Glomerular visceral epithelial cell (primary cell): ENCODE measurements at regions not wholly inside any gene's neighbourhood (a gene's known extent, or its start where the extent isn't known, plus 50 kb on each side); places are given as distances from the start of the nearest gene placed in this dataset.

Experiments used
- DNase-seq: peaks from one replicate; pipeline ENCODE4 v3.0.0-alpha.2; 2016; ENCODE audit errors: extremely low spot score

GRCh38 chr7:110131344-110131743 lies 959.6 kb upstream of the LRRN3 start:
- DNase-seq: no peak

GRCh38 chr7:110139056-110139455 lies 951.9 kb upstream of the LRRN3 start:
- DNase-seq: no peak

- no peak for DNase-seq
These were observed 947.9 kb upstream of the LRRN3 start for GRCh38 chr7:110142939-110143526.

GRCh38 chr7:110144599-110144998 lies 946.3 kb upstream of the LRRN3 start:
- no peak for DNase-seq

GRCh38 chr7:110148054-110148453 lies 942.9 kb upstream of the LRRN3 start:
- no peak for DNase-seq

GRCh38 chr7:110153222-110153621 lies 937.7 kb upstream of the LRRN3 start:
- no peak for DNase-seq

- no peak for DNase-seq
These were observed 934.4 kb upstream of the LRRN3 start for GRCh38 chr7:110156511-110156910.

- peak; percentile 2 for DNase-seq
These were observed 933.1 kb upstream of the LRRN3 start for GRCh38 chr7:110157631-110158362.

GRCh38 chr7:110168010-110168409 lies 922.9 kb upstream of the LRRN3 start:
- no peak for DNase-seq

- DNase-seq: no peak
These were observed 920.1 kb upstream of the LRRN3 start for GRCh38 chr7:110170841-110171240.

GRCh38 chr7:110177463-110177862 lies 913.5 kb upstream of the LRRN3 start:
- DNase-seq: no peak

GRCh38 chr7:110179037-110179436 lies 911.9 kb upstream of the LRRN3 start:
- DNase-seq: no peak

GRCh38 chr7:110181768-110182167 lies 909.2 kb upstream of the LRRN3 start:
- no peak for DNase-seq

GRCh38 chr7:110186334-110186733 lies 904.6 kb upstream of the LRRN3 start:
- no peak for DNase-seq

GRCh38 chr7:110187877-110188554 lies 902.9 kb upstream of the LRRN3 start:
- no peak for DNase-seq

GRCh38 chr7:110204527-110204926 lies 886.4 kb upstream of the LRRN3 start:
- DNase-seq: no peak

GRCh38 chr7:110205899-110206298 lies 885.0 kb upstream of the LRRN3 start:
- no peak for DNase-seq

- DNase-seq: no peak
These were observed 881.0 kb upstream of the LRRN3 start for GRCh38 chr7:110209884-110210283.

- DNase-seq: no peak
These were observed 879.9 kb upstream of the LRRN3 start for GRCh38 chr7:110210941-110211608.

- peak; percentile 62 for DNase-seq
These were observed 866.3 kb upstream of the LRRN3 start for GRCh38 chr7:110224643-110225042.

GRCh38 chr7:110246118-110246517 lies 844.8 kb upstream of the LRRN3 start:
- no peak for DNase-seq

- no peak for DNase-seq
These were observed 837.8 kb upstream of the LRRN3 start for GRCh38 chr7:110253093-110253492.

- no peak for DNase-seq
These were observed 833.3 kb upstream of the LRRN3 start for GRCh38 chr7:110257673-110258072.
